RPMI8226 (cell line): ENCODE measurements at regions not wholly inside any gene's neighbourhood (a gene's known extent, or its start where the extent isn't known, plus 50 kb on each side); places are given as distances from the start of the nearest gene placed in this dataset.
"Not testable (repeated sequence)": the region's sequence is repeated elsewhere in the genome, so short reads cannot be mapped to it uniquely, and the experiment has no call there.

Experiments
- DNase-seq: peaks from one replicate; pipeline ENCODE4 v3.0.0-alpha.2; 2015

DNA sequence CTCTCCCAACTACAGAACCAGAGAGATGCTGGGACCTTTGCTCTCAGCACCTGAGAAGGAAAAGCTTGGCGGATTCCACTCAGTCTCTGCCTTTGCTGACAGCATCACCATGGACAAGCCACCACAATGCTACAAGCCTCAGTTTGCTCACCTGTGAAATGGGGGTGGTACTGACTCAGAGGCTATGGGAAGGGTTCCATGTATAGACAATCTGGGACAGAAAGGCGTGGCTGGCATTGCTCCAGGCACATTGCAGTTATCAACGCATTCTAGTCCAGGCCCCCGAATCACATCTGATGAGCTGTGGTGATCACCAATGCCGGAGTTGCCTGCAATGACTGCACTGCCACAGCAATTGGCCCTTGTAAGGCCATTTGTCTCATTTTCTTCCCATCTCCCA is 72.6 kb downstream of the ISX start:
- DNase-seq: no peak

DNA sequence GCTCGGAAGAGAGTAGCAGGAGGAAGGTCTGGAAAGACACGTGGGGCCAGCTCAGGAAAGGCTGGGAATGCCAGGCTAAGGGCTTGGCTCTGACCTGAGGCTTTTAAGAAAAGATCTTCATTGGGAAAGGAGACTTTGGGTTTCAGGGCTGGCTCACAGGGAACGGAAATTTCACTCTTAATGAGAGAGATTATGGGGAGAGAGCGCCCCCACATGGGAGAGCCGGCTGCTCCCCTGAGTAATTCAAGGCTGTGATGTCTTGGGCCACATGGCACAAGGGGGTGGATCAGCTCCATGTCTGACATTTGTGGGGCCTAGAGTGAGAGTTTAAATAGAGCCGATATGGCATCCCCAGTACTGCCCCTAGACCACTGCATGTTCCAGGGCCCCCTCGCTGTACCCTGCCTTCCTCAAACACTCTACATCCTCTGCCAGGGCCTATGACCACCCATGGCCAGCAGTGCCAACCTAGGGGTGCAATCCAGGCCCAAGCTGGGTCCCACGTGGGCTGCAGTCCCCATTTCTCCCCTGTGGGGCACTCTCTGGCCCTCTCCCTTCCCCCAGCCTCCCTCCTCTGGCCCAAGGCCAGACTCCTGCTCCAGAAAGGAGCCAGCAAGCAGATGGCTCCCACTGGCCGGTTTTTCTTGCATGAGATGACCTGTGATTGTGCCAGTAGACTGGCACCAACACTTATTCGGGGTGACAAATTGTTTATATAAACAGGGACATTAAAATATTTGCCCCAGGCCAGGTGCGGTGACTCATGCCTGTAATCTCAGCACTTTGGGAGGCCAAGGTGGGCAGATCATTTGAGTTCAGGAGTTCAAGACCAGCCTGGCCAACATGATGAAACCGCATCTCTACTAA is 75.2 kb downstream of the ISX start:
- DNase-seq: no peak

DNA sequence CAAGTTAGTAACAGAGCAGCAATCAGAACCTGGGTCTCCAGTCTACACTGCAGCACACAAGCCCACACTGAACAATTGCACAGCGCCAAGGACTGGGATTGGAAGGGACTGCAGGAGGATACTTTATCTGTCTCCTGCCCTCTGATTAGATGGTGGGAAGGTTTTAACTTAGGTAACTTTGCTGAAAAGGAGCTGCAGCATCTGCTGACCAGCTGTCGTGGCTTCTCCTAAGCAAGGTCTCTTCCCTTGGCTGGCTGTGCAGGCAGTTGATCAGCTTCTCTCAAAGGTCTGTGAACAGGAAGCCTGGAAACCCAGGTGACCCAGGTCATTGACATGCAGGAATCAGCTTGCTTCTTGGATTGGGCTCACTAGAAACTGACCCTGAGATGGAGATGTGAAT is 82.4 kb downstream of the ISX start:
- no peak for DNase-seq

DNA sequence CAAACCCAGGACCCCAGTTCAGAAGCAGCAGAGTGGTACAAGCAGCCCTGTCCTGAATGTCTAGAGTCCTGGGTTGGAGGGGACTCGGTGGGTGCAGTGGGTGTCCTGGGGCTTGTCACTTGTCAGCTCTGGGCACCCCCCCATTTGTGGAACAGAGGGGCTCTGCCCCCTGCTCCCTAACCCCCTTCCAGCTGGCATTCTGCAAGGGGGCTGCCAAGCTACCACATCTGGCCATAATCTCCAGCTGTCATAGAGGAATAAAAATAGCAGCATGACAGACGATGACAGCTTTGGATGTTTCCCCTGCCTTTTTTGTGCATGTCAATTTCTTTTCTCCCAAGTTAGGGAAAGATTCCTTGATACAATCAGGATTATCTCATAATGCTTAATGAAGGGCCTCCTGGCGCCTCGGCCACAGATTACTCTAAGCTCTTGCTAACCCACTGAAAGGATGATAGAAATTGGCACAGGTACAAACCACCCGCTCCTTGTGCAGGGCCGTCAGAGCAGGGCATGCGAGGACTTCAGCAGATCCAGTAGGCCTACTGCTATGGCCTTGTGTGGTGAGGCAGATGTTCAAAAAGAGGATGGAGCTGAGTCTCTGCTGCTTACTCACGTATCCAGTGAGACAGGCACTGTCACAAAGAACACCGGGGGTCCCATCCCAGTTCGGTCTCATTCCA is 83.0 kb downstream of the ISX start:
- no peak for DNase-seq

DNA sequence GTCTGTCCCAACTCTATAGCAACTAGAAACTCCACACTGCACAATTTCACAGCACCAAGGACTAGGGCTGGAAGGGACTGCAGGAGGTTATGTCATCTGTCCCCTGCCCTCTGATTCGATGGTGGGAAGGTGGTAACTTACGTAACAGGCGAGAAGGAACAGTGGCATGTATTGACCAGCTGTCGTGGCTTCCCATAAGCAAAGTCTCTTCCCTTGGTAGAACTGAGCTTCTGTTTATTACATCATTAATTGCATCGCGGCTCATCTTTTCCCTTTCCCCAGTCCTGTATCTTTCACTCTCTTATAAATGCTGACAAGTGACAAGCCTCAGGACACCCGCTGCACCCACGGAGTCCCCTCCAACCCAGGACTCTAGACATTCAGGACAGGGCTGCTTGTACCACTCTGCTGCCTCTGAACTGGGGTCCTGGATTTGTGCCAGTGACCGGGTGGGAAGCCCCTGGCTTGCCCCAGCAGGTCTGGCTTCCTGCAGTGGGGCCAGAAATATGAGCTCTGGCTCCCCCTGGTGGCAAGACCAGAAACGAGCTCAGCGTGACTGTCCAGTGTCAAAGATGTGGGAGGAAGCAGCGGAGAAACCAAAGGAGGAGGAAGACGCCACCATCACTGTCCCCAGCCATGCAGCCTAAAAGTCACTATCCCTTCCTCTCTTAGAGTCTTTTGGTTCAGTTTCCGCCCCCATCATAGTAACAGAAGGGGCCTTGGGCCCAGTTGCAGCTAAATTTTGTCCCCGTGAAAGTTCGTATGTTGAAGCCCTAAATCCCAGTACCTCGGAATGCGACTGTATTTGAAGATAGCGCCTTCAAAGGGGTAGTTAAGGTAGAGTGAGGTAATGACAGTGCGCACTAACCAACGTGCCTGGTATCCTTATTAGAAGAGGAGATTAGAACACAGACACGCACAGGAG is 84.5 kb downstream of the ISX start:
- DNase-seq: peak; percentile 64

DNA sequence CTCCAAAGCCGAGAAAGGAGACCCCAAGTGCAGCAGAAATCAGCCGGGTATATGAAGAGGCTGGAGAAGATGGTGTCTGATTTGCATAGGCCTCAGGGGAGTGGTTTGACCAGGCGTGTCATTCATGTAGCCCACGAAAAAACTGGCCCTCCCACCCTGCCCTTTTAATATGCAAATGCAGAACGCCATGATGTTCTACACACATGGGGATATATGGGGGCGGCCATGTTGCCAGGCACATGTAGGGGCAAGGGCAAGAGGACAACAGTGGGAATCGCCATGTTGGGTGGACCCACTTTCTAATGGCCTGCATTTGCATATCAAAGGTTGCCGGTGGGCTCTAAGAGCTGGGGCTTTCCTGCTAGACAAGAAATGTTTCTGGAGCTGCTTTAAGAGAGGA is 86.4 kb downstream of the ISX start:
- no peak for DNase-seq

DNA sequence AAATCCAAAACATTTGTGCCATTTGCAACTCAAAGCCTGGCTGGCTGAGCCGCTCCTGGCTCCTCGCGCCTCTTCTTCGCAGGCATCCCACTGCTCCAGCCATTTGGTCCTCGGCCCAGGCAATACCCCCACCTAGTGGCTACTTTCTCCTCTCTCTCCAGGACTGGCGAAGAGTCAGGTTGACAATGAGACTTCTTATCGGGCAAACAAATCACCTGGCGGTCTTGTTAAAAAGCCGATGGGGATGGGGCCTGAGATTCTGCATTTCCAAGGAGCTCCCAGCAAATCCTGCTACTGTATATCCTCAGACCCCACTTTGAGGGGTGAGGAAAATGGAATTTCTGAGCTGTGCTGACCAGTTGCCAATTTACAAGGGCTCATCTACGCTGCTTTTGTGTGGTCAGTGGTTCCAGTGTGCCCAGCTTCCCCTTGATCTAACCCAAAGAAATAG is 89.0 kb downstream of the ISX start:
- DNase-seq: peak; percentile 64

DNA sequence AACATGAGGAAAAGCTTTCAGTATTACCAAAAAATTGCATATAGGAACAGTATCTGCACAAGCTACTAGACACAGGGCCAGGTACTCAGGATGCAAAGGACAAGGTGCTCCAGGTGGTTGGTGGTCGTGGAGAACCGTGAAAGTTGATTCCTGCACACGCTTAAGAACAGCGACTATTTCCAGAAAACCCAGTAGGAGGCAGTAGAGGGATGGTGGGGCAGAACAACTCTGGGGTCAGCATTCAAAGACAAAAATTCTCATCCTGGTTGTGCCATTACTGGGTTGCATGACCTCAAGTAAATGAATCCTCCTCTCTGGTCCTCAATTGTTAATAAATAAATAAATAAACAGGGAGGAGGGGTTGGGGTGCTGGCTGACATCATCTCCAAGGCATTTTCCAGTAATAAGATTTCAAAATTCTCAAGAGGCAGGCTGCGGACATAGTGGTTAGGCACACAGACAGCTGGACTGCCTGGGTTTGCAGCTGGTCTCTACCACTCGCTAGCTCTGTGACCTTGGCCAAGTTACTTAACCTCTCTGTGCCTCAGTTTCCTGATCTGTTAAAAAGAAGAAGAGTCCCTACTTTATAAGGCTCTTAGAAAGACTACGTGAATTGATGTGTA is 89.6 kb downstream of the ISX start:
- DNase-seq: no peak

DNA sequence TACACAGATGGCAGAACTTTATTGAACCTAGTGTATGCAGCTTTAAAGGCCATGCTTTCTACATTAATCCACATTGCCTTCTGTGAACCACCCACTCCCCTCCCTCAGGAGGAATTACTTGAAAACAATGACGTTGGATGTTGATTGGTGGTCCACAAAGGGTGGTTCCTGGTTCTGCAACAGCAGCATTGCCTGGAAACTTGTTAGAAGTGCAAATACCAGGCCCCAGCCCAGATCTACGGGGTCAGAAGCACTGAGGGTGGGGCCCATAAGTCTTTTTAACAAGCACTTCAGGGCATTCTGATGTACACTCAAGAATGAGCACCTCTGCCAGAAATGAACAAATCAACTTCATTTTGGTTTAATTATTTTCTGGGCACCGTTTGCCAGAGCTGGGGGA is 91.0 kb downstream of the ISX start:
- DNase-seq: no peak

DNA sequence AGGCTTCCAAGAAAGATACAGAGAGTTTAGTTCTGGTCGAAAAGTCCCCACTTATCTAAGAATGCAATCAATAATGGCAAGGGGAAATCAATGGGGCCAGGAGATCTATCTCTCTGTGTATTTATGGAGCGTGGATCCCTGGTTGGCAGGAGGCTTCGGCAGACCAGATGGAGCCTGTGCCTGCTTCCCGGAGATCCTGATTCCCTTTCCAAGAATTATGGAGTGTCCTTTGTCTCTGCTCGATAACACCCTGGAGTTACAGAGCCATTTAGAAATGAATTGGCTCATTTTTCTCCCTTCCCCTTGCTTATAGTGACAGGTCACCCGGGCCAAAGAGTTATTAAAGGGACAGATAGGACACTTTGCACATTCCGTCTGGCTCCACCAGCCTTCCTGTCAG is 92.4 kb downstream of the ISX start:
- DNase-seq: no peak

DNA sequence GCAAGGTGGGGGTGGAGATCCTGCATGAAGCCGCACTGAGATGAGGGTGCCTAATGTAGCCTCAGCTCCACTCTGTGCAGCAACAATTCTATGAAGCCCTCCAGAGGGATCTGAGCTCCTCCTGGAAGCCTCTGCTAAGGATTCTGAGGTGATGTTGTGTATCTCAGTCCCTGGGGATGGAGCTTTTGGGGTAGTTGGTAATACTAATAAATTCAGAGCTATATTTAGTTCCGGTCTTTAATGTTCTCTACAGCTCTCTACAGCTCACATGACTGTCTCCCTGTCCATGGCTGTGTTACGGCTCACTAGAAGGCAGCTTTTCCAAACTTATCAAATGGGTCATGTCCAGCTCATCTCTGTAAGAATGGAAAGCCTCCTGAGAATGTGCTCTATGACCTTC is 93.4 kb downstream of the ISX start:
- no peak for DNase-seq

DNA sequence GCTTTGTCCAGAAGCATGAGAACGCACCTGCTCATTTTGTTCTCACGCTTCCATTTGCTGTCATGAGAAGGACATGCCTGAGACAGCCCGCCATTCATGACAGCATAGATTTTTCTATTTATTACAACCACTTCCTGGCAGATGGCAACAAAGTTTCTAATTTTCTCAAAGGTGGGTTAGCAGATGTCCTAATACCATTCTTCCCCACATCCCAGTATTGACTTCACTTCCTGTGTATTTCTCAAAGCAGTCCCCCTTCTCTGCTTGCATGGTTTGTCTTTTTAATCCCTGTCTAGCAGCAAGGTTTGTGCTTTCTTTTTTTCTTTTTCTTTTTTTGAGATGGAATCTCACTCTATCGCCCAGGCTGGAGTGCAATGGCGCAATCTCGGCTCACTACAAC is 94.3 kb downstream of the ISX start:
- no peak for DNase-seq

DNA sequence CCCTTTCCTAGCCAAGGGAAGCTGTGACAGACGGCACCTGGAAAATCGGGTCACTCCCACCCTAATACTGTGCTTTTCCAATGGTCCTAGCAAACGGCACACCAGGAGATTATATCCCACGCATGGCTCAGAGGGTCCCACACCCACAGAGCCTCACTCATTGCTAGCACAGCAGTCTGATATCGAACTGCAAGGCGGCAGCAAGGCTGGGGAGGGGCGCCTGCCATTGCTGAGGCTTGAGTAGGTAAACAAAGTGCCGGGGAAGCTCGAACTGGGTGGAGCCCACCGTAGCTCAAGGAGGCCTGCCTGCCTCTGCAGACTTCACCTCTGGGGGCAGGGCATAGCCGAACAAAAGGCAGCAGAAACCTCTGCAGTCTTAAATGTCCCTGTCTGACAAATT is 91.4 kb upstream of the HMGXB4 start:
- DNase-seq: not testable (repeated sequence)

DNA sequence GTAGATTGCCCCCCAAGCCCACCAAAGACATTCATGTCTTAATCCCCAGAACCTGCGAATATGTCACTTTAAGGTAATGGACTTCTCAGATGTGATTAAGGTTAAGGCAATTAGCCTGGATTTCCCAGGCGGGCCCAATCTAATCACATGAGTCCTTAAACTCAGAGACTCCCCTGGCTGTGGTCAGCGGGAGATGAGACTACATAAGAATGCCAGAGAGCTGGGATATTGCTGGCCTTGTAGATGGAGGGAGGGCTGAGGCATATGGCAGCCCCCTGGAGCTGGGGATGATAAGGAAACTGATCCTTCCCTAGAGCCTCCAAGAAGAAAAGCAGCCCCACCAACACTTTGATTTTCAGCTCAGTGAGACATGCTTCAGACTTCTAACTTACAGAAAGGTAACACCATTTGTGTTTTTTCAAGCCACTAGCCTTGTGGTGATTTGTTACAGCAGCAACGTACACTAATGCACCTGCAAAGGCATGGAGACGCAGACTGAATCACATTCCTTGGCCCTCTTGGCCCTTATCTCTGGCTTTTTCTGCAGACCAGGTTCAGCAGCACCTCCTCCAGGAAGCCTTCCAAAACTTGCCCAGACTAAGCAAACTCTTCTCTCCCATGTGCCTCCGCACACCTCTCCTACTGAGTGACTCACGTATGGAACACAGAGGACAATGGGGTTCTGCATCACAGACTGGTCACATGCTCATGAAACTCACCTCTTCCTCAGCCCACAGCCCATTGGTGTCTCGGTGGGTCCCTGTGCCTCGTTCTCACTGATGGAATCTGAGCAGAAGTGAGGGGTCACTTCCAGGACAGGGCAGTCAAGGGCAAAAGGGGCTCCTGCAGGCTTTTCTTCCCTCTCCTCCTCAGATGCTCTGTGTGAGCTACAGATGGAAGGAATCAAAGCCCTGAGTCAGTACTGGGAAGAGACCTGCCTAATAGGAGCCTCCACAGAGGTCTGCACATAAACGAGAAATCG is 86.3 kb upstream of the HMGXB4 start:
- no peak for DNase-seq

DNA sequence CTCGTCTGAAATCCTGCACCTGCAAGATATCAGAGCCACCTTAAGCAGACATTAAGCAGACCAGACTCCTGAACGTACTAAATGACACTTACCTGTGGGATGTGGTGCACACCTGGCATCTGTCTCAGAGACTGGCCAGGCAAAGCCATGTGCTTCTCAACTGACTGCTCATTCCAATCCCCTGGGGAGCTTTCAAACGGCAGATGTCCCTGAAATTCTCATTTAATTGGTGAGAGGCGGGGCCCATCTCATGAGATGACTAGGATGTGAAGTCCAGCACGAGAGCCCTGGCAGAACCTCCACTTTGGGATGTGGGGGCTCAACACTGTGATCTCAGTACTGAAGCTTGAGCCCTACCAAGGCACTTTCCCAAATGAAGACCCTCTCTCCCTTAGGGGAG is 84.9 kb upstream of the HMGXB4 start:
- DNase-seq: no peak

DNA sequence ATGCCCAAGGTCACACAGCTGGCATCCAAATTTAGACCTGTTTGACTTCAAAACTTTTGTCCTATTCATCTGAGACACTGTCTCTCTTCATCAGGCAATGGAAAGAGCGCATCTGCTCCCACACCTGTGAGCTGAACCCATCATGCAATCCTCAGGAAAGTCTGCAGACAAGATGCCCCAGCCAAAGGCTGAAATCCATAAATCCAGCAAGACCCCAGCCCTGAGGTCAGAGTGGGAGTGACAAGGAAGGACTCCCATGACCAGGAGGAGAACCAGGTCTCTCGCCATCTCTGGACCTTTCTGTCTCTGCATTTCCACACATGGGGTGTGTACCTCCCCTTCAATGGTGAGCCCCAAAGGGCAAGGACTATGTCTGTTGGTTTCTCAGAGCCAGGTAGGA is 83.6 kb upstream of the HMGXB4 start:
- no peak for DNase-seq

DNA sequence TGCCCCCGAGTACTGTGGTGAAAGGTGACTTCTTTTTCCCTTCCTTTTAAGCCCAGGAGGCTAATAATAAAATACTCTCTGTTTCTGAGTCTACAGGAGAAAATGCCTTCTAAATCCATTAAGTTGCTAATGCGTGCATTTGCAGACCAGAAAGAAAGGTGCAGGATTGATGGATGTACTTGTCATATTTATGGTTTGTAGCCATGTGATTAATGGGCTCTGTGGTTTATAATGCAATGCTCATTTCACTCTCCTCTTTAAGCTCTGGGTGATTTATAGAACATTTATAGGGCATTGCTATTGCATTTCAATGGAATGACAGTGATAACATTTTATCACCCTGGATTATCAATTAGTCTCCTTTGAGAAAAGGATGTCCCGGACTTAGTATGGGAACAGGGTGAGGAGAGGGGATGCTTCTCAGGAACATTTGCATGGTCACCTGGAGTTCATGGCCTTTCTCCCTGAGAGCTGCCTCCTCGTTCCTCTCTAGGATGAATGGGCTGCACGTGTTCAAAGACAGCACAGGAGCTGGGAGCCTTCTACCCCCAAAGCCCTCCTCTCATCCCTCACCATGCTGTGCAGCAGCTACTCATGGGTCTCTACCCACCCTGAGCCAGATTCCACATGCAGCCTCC is 82.8 kb upstream of the HMGXB4 start:
- DNase-seq: no peak

DNA sequence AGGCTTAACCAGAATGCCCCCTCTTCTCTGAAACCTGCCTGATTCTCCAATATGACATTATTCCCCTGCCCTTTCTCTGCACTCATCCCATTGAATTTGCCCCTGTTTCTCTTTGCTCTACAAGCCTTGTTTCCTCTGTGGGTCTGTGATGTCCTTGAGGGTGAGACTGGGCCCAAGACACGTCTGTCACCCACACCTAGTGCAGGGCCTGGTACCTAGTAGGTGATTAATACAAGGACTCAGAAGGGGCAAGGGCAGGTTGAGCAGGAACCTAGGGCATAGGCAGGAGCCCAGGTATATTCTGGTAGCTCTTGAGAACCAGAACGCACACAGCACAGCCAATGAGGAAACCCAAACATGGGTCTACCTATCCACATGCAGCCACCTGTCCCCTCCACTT is 81.9 kb upstream of the HMGXB4 start:
- no peak for DNase-seq

DNA sequence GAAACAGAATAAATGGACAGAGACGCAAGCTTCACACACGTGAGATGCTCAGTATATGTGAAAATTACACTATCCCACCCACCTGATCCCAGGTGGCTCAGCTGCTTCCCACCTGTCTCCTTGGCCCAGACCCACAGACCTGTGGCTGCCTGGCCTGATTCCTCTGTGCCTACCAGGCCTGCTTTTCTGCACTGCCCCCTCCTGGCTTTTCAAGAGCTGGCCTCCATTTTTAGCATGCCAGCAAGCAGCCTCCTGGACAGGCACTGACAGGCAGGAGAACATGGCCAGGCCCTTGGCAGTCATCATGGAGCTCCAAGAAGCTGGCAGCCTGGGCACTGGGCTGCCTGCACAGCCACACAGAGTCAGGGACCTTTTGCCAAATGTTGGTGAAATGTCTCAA is 79.5 kb upstream of the HMGXB4 start:
- no peak for DNase-seq

DNA sequence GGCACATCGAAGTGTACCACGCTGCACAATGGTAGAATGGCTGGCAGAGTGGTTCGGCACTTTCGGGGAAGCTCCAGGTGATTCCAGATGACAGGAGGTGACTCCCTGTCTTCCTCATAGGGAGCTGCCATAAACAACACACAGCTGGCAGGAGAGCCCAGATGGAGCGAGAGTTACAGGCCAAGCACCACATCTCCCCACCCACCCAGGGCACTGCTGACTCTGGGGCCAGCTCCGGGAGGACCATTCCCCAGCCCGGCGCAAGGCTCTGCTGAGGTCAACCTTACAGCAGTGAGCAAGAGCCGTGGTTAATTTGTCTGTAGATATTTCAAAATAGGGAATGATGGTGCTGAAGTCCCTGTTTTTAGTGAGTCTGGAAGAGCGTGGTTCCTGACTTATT is 78.8 kb upstream of the HMGXB4 start:
- no peak for DNase-seq

DNA sequence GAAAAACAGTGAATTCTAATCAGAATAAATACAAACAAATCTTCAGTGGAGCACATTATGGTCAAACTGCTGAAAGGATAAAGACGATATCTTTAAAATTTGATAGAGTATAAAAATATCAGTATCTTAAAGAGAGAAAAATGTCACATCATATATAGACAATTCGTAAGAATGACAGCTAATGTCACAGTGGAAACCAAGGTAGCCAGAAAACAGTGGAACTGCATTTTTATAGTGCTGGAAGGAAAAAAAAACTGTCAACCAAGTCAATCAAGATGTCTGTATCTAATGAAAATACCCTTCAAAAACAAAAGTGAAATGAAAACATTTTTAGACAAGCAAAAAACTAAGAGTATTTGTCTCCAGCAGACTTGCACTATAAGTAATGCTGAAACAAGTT is 73.4 kb upstream of the HMGXB4 start:
- DNase-seq: no peak
